ENCODE measurements at regions not wholly inside any gene's neighbourhood (a gene's known extent, or its start where the extent isn't known, plus 50 kb on each side); places are given as distances from the start of the nearest gene placed in this dataset.
"Not testable (repeated sequence)": the region's sequence is repeated elsewhere in the genome, so short reads cannot be mapped to it uniquely, and the experiment has no call there.

DNA sequence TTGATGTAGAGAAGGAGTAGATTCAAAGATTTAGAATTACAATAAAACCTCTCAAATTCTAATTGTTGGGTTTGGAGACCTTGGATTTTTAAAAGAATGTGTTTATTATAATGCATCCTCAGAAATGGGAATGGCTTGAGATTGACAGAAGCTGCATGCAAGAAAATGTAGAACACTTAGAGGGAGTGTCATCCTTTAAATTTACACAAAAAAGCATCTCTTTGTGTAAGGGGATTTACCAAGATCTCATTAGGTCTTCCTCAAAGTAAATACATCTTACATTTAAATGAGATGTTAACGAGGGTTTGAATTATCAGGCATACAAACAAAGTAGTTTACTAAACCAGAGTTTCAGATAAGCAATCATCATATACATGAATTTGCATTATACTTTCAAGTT lies 615.0 kb downstream of the FAM133A start:
- ATAC-seq (no peak), DNase-seq (no peak)
- intact Hi-C loops (cut with DNase I), result no loop called here

DNA sequence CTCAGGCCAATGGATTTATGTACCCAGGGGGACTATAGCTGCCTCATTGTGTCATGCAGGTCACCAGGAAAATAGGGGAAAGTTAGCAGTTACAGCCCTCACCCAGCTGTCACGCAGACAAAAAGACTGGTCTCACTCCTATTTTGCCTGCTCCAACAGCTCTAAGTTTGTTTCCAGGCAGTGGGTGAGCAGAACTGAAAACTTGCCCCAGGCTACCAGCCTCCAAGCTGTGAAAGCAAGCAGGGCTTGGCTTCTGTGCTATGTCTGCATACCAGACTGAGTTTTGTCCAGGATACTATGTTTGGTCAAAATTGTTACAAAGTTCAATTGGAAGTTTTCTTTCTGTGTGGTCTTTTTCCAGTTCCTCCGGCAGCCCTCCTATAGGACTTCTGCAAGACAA lies 628.4 kb downstream of the FAM133A start:
- intact Hi-C loops (cut with DNase I), result no loop called here
- DNase-seq, result no peak
- ATAC-seq, result no peak

DNA sequence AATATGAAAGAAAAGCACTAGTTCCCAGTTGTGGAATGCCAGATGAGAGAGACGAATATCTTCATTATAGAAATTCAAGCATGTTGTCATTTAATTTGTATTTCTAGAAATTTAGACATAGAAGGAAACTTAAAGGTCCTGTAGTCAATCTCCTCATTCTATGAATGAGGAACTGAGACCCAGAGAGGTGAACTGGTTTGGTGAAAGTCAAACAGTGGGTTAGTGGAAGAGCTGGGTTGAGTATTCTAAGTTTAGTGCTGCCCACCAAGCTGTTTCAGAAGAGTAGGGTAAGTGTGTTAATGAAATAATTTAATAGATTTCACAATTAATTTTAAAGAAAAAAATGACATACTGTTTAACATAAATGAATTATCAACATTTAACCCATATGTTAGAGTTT lies 655.2 kb downstream of the FAM133A start:
- ATAC-seq, result no peak
- intact Hi-C loops (cut with DNase I), result no loop called here
- DNase-seq, result no peak

DNA sequence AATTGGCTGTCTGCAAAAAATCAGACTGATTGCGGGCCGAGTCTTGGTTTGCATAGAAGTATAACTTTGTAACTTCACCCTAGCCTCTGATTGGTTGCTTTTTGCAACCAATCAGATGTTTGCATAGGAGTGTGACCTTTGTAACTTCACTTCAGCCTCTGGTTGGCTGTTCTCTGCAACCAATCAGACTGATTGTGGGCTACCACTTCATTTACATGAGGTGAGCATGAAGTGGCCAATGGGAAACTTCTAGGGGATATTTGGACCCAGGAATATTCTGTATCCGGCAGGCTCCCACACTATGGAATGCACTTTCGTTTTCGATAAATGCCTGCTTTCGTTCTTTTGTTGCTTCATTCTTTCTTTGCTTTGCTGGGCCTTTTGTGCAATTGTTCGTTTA lies 667.7 kb downstream of the FAM133A start:
- ATAC-seq; DNase-seq; intact Hi-C loops (cut with DNase I): not testable (repeated sequence)

DNA sequence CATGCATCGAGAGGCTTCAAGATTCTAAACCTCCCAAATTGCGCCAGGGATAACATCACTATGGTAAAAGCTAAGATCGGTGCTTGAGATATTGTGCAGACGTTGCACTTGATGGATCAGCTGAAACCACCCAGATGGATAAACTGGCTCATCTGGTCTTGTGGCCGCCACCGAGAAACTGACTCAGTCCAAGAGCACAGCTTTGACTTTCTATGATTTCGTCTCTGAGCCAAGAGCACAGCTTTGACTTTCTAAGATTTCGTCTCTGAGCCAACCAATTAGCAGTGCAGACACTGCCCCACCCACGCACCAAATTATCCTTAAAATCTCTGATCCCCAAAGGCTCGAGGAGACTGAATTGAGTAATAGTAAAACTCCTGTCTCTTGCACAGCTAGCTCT lies 687.2 kb downstream of the FAM133A start:
- intact Hi-C loops (cut with DNase I), result no loop called here
- ATAC-seq, result no peak
- no peak for DNase-seq

DNA sequence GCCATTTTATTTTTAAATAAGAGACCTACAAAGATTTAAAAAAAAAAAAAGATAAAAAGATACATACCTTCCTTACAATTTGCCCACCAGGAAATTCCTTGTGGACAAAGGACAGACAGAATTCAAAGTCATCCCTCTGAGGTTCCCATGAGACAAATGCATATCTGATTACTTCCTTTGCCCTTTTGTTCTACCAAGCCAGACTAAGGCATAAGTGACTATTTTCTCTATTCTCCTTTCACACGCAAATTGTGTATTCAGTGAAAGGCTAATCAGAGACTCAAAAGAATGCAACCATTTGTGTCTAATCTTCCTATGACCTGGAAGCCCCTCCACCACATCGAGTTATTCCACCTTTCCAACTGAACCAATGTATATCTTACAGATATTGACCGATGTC lies 691.7 kb downstream of the FAM133A start:
- ATAC-seq (no peak), DNase-seq (no peak)
- intact Hi-C loops (cut with DNase I), result no loop called here

DNA sequence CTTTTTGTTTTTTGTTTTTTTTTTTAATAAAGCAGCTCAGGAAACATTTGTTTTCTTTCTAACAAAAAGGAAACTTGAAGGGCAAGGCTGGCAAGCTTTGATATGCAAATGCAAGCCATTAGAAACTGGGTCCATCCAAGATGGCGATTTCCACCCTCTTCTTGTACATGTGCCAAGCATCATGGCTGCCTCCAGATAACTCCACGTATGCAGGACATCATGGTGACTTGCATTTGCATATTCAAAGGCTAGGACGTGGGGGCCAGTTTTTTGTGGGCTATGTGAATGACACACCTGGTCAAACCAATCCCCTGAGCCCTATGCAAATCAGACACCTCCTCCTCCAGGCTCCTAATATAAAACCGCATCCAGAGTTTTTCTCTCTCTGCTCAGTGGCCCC lies 692.6 kb downstream of the FAM133A start:
- intact Hi-C loops (cut with DNase I), result no loop called here

DNA sequence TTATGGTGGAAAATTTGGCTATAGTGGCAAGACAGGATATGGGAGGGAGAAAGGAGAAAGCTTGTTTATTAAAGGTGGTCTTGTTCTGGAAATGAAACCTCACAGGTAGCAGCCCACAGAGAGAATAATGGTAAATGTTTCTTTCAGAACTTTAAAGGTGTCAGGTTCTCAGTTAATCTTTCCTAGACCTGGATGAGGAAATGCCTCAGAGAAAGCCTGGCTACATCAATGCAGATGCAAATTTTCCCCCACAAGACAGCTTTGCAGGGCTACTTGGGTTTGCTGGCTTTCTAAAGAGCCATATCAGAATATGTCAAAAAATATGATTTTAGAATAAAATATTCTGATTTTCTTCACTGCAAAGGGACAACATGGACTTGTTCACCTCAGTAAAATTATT lies 715.0 kb downstream of the FAM133A start:
- no peak for DNase-seq
- intact Hi-C loops (cut with DNase I), result no loop called here
- no peak for ATAC-seq

More for the DNA sequence above, 692.6 kb downstream of the FAM133A start:
- no peak for ATAC-seq
- no peak for DNase-seq

DNA sequence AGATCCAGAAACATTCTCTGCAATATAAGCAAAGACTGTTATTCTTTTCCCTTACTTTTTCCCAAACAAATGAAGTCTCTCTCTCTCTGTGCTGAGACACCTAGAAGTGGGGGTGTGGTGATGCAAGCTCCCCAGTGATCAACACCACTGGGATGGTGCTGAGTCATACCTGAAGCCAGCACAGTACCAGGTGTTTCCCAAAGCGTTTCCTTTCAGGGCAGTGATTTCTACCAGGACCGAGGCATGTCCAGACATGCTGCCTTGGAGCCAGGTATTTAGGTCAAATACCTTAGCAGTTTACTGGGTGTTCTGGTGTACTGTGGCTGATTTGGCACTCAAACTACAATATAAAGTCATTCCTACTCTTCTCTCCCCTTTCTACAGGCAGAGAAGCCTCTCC lies 726.5 kb downstream of the FAM133A start:
- no peak for DNase-seq
- intact Hi-C loops (cut with DNase I), result no loop called here
- no peak for ATAC-seq

DNA sequence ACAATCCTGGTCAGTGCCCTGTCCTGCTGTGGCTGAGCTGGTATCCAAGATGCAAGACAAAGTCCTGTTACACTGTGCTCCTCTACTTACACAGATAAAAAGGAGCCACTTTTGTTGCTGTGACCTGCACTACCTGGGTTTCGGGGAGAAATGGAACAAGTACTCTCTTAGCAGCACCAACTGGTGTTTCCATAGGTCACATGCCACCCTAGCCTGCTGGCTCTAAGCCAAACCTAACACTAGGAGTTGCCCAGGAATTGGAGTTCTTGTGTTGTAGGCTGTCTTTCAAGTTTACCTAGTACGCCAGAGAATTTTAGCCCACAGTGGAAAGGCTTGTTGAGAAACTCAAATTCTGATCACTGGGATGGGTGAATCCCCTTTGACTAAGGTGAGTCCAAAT lies 727.4 kb downstream of the FAM133A start:
- DNase-seq (no peak), ATAC-seq (no peak)
- intact Hi-C loops (cut with DNase I), result no loop called here

DNA sequence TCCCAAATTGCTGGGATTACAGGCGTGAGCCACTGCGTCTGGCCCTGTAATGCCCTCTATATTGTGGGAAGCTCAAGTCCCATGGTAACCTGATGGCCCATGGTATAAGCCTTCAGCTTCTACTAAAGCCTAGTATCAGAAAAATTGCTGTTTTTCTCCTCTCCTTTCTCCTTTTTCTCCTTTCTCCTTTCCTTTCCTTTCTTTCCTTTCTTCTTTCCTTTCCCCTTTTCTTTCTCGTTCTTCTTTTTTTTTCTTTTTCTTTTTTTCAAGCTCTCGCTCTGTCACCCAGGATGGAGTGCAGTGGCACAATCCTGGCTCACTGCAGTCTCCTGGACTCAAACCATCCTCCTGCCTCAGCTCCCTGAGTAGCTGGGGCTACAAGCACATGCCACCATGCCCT lies 740.7 kb downstream of the FAM133A start:
- no peak for ATAC-seq
- no peak for DNase-seq
- intact Hi-C loops (cut with DNase I), result no loop called here

DNA sequence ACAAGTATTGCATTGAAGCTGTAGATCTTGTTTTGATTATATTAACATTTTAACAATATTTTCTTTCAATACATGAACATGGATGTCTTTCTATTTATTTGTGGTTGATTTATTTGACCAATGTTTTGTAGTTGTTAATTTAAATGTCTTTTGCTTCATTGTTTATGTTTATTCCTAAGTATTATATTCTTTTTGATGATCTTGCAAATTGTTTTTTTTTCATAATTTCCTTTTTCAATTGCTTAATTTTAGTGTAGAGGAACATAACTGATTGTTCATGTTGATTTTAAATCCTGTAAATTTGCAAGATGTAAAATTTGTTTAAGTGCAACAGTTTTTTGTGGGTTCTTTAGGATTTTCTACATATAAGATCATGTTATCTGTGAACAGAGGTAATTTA lies 744.1 kb downstream of the FAM133A start:
- DNase-seq (no peak), ATAC-seq (no peak)
- intact Hi-C loops (cut with DNase I), result no loop called here

DNA sequence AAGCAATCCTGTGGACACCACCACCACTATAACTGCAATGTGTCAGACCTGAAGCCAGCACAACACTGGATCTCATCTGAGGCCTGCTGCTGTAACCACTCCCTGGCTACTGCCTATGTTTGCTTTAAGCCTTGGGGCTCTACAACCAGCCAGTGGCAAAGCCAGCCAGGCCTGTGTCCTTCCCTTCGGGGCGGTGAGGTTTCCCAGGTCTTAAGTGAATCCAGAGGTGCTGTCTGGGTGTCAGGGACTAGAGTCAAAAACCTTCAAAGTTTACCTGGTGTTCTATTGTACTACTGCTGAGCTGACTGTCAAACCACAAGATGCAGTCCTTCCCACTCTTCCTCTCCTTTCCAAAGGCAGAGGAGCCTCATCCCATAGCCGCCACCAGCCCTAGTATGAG lies 750.5 kb downstream of the FAM133A start:
- DNase-seq (no peak), ATAC-seq (no peak)
- intact Hi-C loops (cut with DNase I), result no loop called here

DNA sequence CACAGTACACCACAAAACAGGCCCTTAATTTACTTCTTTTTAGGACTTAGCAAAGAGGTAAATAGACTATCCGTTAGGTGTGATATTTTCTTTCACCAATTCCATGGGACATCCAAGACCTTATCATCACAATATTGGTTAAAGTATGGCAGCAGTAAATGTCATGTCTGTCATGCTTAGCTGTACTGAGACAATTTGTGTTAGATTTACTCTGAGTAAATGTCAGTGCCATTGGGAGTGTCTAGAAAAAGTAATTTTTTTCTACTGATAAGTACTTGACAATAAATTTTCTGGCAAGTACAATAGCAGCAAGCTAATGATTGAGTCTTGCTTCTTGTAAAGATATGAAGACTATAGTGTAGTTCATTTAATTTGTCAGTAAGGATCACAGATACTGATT lies 756.1 kb downstream of the FAM133A start:
- intact Hi-C loops (cut with DNase I), result no loop called here
- DNase-seq, result no peak
- ATAC-seq, result no peak

DNA sequence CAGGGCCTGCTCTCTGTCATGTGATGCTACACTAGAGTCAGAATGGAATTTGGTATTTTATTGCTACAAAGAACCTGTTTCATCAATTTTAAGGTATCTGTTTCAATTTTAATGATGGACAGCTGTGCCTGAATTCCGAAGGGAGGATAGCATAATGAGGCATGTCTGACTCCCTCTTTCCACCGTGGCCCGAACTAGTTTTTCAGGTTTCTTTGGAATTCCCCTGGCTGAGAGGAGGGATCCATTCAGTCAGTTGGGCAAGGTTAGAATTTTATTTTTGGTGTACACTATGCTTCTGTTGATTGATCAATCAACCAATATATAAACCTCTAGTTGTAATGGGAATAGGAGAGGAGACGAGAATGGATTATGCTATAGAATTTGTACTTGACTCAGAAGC lies 761.8 kb downstream of the FAM133A start:
- intact Hi-C loops (cut with DNase I), result no loop called here
- ATAC-seq (no peak), DNase-seq (no peak)

DNA sequence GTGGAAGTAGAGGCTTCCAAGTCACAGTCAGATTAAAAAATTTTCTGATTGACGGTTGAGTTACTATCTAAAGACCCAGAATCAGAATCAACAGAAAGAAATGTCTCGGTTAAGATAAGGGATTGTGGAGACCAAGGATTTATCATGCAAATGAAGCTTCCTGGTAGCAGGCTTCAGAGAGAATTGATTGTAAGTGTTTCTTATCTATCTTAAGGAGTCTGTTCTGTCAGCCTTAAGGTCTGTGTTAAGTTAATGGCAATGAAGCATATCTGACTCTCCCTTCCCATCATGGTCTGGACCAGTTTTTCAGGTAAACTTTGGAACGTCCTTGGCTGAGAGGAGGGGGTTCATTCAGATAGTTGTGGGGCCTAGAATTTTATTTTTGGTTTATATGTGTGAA lies 780.2 kb downstream of the FAM133A start:
- DNase-seq (no peak), ATAC-seq (no peak)
- intact Hi-C loops (cut with DNase I), result no loop called here

DNA sequence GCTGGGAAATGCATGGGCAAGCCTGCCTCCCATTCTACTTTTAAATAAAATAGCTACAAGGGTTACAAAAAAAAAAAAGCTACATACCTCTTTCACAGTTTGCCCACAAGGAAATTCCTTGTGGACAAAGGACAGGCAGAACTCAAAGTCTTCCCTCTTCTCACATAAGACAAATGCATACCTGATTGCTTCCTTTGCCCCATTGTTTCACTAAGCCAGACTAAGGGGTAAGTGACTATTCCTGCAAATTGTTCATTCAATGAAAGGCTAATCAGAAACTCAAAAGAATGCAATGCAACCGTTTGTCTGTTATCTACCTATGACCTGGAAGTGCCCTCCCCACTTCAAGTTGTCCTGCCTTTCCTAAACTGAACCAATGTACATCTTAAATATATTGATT lies 780.6 kb downstream of the FAM133A start:
- no peak for ATAC-seq
- DNase-seq, result no peak
- intact Hi-C loops (cut with DNase I), result no loop called here

DNA sequence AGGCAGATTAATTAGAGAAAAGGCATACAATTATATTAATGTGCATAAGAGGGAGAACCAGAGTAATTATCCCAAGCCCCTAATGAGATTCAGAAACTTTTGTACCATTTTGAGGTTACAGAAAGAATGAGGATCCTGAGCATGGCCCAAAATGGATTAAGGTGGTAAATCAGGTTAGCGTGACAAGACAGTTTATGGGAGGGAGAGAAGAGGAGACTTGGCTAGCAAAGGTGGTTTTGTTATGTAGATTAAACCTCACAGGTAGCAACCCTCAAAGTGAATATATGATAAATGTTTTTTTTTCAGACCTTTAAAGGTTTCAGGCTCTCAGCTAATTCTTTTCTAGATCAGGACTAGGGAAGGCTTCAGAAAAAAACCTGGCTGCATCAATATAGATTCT lies 781.8 kb downstream of the FAM133A start:
- ATAC-seq (no peak), DNase-seq (no peak)
- intact Hi-C loops (cut with DNase I), result no loop called here

DNA sequence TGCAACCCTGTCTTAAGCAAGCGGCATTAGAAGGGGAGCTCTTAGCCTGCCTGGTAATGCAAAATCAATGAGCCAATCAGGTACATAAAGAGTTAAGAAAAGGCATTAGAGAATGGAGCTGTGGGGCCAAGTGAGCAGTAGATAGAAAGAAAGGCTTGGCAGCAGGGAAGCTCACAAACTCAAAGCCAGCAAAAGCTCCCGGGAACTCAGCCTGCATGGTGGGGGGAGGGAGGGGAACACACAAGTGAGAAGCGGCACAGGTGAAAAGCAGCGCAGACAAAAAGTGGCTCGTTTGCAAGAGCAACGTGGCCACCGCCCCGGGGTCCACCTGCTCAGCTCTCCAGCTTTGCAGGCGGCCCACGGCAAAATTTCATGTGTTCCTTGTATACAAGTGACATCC lies 818.5 kb downstream of the FAM133A start:
- intact Hi-C loops (cut with DNase I), result no loop called here
- DNase-seq, result no peak
- ATAC-seq, result no peak

DNA sequence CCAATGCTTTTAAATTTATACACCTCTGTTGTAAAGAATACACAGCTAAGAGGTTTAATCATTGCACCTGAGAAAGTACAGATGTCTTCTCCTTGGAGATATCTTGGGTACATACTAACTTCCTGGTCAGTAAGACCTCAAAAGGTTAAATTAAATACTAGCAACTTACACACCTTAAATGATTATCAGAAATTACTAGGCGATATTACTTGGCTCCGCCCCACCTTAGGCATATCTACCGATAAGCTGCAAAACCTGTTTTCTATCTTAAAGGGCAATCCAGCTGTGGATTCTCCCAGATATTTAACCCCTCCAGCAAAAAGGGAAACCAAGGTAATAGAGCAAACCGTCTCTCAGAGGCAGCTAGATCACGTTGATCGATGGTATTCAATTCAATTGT lies 819.4 kb downstream of the FAM133A start:
- no peak for ATAC-seq
- intact Hi-C loops (cut with DNase I), result no loop called here

DNA sequence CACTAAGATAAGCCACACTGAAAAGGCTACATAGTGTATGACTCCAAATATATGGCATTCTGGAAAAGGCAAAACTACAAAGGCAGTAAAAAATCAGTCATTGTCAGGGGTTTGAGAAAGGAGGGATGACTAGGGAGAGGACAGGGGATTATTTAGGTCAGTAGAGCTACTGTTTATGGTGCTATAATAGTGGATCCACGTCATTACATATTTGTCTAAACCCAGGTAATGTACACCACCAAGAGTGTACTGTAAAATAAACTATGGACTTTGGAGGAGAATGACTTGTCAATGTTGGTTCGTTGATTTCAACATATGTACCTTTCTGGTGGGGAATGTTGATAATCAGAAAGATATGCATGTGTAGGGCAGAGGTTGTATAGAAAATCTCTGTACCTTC lies 837.6 kb downstream of the FAM133A start:
- intact Hi-C loops (cut with DNase I), result no loop called here
- ATAC-seq, result no peak
- no peak for DNase-seq

More for the DNA sequence above, 819.4 kb downstream of the FAM133A start:
- no peak for DNase-seq

DNA sequence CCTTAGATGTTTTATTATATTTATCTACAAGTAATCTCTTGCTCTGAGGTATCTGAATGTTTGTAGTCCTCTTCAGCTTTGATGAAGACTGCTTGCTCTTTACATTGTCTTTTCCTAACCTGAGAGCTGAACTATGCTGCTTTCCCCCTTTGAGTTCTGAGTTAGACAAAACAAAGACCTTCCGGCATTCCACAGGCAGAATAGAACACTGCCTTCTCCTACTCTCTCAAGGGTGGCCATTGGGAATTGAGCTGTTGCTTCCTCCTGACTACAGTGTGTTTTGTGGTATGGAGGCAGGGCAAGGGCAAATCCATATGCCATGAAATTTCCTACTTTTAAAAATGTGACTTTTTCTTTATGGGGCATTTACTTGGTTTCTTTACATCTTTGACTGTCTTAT lies 841.0 kb downstream of the FAM133A start:
- no peak for DNase-seq
- ATAC-seq, result no peak
- intact Hi-C loops (cut with DNase I), result no loop called here

DNA sequence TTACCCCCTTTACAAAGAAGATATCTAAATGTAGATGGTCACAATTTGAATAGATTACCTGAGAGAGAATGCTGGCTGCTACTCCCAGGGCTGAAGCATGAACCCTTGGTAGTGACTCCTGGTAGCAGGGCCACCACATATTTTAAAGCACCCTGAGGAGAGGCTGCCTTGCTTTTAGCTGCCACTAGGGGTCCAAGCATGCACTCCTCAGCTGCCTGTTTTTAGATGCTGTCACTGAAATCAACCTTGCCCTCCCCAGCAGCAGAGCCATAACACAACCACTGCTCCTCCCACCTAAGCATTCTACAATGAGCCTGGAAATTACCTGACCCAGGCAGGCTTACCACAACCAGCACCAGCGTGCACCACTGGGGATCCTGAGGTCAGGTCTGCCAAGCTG lies 850.9 kb downstream of the FAM133A start:
- ATAC-seq, result no peak
- no peak for DNase-seq
- intact Hi-C loops (cut with DNase I), result no loop called here
